Omental fat pad (tissue), 3 donors: ENCODE measurements at regions not wholly inside any gene's neighbourhood (a gene's known extent, or its start where the extent isn't known, plus 50 kb on each side); places are given as distances from the start of the nearest gene placed in this dataset.
A peak's percentile ranks its signal among the peaks of the same experiment; 100 is the strongest.
"Not testable (repeated sequence)": the region's sequence is repeated elsewhere in the genome, so short reads cannot be mapped to it uniquely, and the experiment has no call there.

Experiments
- ATAC-seq: fragments of 150-250 bp; one replicate; pipeline ENCODE4 v1.9.1; 2016; ENCODE audit warnings: mild to moderate bottlenecking, moderate library complexity; ENCODE audit not compliant: low FRiP score
- DNase-seq: peaks from one replicate; pipeline ENCODE4 v3.0.0-alpha.2; 2019; ENCODE audit warnings: low spot score
- TF ChIP-seq, protein P1 (sequence below), 3 donors: fragments of 450-650 bp; IDR thresholded peaks; one replicate each; pipeline ENCODE4 v1.5.1; 2016 to 2017; ENCODE audit warnings: antibody characterized with exemption in 3 of 3, mild to moderate bottlenecking in 3 of 3, moderate library complexity in 2 of 3

DNA sequence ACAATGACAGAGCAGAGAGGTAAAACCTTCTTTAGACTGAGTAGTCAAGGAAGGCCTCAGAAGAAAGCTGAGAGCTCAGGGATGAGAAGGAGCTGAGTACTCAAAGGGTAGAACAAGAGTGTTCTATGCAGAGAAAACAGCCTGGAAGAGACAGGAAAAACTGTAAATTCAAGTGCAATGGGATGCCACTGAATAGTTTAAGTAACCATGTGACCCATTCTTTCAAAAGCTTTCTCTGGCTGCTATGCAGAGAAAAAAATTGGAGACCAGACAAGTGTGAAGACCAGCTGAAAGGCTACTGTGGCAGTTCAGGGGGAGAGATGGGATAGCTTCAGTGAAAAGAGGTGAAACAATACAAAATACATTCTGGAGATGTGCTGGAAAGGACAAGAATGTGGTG is 61.3 kb upstream of the RNF38 start:
- no peak for ATAC-seq
- no peak for DNase-seq
- TF ChIP-seq, protein P1, sequence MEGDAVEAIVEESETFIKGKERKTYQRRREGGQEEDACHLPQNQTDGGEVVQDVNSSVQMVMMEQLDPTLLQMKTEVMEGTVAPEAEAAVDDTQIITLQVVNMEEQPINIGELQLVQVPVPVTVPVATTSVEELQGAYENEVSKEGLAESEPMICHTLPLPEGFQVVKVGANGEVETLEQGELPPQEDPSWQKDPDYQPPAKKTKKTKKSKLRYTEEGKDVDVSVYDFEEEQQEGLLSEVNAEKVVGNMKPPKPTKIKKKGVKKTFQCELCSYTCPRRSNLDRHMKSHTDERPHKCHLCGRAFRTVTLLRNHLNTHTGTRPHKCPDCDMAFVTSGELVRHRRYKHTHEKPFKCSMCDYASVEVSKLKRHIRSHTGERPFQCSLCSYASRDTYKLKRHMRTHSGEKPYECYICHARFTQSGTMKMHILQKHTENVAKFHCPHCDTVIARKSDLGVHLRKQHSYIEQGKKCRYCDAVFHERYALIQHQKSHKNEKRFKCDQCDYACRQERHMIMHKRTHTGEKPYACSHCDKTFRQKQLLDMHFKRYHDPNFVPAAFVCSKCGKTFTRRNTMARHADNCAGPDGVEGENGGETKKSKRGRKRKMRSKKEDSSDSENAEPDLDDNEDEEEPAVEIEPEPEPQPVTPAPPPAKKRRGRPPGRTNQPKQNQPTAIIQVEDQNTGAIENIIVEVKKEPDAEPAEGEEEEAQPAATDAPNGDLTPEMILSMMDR (IDR thresholded peaks at IDR 0.05): no peak

DNA sequence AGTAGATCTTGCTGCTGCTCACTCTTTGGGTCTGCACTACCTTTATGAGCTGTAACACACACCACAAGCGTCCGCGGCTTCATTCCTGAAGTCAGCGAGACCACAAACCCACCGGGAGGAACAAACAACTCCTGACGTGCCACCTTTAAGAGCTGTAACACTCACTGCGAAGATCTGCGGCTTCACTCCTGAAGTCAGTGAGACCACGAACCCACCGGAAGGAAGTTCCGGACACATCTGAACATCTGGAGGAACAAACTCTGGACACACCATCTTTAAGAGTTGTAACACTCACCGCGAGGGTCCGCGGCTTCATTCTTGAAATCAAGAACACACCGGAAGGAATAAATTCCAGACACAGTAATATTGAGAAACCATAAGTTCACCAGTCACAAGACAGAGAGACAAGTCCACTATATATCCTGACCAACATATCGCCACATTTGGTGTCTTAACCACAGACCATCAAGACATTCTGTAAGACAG is 58.4 kb upstream of the RNF38 start:
- not testable (repeated sequence) for DNase-seq, ATAC-seq

DNA sequence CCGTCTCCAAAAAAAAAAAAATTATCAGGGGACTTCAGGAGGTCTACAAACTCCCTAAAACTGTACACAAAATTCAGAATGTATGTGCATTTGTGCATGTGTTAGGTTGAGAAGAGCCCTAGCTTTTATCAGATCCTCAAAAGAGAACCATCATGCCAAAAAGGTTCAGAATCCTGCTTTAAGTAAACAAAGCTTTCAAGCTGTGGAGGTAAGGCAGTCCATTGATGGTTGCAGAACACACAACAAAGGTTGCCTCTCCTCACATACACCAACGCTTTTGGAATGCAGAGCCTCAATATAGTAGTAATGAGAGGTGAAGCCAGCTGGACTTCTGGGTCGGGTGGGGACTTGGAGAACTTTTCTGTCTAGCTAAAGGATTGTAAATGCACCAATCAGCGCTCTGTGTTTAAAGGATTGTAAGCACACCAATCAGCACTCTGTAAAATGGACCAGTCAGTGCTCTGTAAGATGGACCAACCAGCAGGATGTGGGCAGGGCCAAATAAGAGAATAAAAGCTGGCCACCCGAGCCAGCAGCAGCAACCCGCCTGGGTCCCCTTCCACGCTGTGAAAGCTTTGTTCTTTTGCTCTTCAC is 57.9 kb upstream of the RNF38 start:
- ATAC-seq (no peak), DNase-seq (no peak)
- TF ChIP-seq, protein P1 (IDR thresholded peaks at IDR 0.05): no peak

DNA sequence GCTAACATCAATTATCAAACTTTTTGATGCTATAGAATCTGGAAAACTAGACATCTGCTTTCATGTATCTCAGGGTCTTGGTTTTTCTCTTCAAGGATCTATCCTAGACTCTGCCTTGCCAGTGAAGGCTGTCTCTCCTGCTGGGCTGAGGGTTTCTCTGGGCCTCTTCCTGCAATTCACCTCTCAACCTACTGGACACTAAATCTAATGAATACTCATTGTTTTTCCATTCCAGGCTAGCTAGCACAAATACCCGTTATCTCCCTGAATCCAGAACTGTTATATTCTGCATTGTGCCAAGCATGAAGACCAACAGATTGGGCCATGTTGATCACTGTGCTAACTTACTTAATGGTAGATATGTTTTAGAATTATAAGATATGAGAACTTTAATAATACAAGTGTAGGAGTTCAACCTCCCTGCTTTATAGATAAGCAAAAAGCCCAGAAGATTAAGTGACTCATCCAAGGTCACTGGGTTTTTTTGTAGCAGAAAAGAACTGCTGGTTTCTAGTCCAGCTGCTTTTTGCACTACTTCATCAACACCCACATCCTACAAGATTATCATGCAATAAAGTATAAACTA is 56.5 kb upstream of the RNF38 start:
- no peak for DNase-seq
- ATAC-seq: no peak
- TF ChIP-seq, protein P1 (IDR thresholded peaks at IDR 0.05): no peak

DNA sequence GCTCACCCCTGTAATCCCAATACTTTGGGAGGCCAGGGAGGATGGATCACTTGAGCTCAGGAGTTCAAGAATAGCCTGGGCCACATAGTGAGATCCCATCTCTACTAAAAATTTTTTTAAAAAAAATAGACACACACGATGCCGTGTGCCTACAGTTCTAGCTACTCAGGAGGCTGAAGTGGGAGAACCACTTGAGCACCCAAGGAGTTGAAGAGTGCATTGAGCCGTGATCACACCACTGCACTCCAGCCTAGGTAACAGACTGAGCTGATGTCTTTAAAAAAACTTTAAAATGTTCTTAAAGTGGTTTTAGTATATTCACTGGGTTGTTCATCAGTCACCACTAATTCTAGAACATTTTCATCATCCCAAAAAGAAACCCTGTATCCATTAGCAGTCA is 51.9 kb upstream of the RNF38 start:
- TF ChIP-seq, protein P1 (IDR thresholded peaks at IDR 0.05): no peak
- ATAC-seq (no peak), DNase-seq (no peak)

DNA sequence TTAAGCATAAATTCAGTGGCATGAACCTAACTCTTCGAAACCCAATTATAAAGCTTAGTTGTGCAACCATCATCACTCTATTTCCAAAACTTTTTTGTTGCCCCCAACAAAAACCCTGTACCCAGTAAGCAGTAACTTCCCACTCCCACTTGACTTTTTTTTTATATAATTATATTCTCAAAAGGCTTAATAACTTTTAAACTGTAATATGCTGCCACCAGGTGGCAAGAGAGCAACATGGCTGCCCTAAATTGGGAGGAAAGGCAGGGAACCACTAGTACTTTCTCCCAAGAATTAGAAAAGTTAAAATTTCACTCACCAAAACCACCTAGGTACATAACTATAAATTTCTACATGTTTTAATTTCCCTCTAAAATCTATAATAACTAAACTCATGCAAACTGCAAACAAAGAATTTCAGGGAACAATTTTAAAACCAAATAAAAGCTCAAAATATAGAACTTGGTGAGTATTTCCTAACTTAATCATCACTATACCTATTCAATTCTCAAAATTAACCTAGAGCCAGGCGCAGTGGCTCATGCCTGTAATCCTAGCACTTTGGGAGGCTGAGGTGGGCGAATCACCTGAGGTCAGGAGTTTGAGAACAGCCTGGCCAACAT is 50.2 kb upstream of the RNF38 start:
- DNase-seq (no peak), ATAC-seq (no peak)
- TF ChIP-seq, protein P1 (IDR thresholded peaks at IDR 0.05): peak in 1 of 3 donors; percentile 11
